Peyer's patch (tissue), 4 donors: ENCODE measurements at regions not wholly inside any gene's neighbourhood (a gene's known extent, or its start where the extent isn't known, plus 50 kb on each side); places are given as distances from the start of the nearest gene placed in this dataset.

Experiments
- POLR2A ChIP-seq, 2 donors: fragments of 450-650 bp; IDR thresholded peaks; one replicate each; pipeline ENCODE4 v1.5.1; 2017; ENCODE audit warnings: antibody characterized with exemption in 2 of 2, mild to moderate bottlenecking in 2 of 2, moderate library complexity in 2 of 2
- TF ChIP-seq, protein P1 (sequence below), 6 experiments: fragments of 450-650 bp in 4 of 6; fragments of 200-600 bp in 2 of 6; sonication (generic) in 1 of 6; IDR thresholded peaks; one replicate each; pipeline ENCODE4 v1.5.1; 2017 to 2019; ENCODE audit warnings: antibody characterized with exemption in 6 of 6, mild to moderate bottlenecking in 3 of 6, moderate library complexity in 1 of 6

DNA sequence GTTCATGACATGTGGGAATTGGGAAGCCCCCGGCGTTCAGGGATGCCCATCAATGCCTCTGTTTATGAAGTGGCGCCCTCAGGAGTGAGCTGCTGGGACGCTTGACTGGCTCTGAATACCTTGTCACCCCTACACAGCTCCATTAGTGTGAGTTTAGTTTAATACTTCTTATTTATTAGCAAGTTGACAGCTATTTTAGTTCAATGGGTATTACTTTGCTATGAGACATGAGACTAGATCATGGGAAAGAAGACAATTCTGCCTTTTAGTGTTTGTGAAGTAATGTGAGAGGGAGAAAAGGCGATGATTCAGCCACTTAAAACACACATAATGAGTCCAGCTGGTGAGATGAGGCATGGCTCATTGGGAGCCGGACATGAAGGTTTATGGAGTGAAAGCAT lies 678.5 kb downstream of the NR2F2 start:
- TF ChIP-seq, protein P1, sequence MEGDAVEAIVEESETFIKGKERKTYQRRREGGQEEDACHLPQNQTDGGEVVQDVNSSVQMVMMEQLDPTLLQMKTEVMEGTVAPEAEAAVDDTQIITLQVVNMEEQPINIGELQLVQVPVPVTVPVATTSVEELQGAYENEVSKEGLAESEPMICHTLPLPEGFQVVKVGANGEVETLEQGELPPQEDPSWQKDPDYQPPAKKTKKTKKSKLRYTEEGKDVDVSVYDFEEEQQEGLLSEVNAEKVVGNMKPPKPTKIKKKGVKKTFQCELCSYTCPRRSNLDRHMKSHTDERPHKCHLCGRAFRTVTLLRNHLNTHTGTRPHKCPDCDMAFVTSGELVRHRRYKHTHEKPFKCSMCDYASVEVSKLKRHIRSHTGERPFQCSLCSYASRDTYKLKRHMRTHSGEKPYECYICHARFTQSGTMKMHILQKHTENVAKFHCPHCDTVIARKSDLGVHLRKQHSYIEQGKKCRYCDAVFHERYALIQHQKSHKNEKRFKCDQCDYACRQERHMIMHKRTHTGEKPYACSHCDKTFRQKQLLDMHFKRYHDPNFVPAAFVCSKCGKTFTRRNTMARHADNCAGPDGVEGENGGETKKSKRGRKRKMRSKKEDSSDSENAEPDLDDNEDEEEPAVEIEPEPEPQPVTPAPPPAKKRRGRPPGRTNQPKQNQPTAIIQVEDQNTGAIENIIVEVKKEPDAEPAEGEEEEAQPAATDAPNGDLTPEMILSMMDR (IDR thresholded peaks at IDR 0.05): no peak
- TF ChIP-seq POLR2A (IDR thresholded peaks at IDR 0.05): no peak
